Umbilical cord (tissue), 1 donor: ENCODE measurements at regions not wholly inside any gene's neighbourhood (a gene's known extent, or its start where the extent isn't known, plus 50 kb on each side); places are given as distances from the start of the nearest gene placed in this dataset.

Experiments used
- DNase-seq: peaks from one replicate; pipeline ENCODE4 v3.0.0-alpha.2; 2015; ENCODE audit warnings: low spot score

DNA sequence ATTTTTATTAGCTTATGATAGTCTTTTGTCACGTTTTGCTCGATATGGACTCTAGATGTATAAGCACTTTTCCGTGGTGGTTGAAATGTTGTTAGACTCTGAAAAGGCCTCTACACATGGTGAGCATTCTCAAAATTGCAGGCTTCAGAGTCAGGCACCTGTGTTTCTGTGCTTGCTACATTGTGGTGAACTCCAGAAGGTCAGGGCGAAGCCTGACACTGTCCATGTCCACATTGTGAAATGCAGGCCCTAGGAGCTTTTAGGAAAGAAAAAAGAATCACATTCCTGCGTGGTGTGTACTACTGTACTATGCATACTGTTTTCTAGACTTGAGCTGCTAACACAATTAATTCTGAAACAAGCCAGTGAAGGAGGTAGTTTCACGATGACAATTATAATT is 86.3 kb downstream of the HS3ST1 start:
- no peak for DNase-seq

DNA sequence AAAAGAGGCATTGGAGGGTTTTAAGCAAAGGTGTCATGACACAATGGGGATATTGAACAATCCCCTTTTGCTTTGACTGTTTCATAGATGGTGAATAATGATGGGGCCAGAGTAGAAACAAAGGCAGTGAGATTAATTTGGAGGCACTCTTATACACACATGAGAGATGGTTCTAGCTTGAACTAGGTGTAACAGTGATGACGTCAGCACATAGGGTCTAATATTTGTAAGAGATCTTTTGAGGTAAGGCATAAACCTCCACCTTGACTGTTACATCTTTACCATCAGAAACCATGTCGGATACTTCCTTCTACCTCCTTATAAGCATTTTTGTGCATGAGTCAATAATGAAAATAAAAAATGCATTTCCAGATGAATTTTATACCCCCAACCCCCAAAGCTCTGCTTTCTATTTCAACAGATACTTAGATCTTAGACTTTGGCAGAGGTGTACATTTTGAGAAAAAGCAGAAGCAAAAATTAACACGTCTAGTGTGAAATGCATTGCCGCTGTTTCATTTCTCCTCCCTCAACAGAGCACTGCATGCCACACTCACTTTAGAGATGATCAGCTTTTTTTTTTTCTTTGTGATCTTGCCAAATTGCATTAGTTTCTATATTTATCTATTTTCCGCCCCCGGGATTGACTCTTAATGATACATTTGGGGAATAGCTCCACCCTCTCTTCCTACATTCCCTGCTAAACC is 87.2 kb downstream of the HS3ST1 start:
- DNase-seq, result no peak

DNA sequence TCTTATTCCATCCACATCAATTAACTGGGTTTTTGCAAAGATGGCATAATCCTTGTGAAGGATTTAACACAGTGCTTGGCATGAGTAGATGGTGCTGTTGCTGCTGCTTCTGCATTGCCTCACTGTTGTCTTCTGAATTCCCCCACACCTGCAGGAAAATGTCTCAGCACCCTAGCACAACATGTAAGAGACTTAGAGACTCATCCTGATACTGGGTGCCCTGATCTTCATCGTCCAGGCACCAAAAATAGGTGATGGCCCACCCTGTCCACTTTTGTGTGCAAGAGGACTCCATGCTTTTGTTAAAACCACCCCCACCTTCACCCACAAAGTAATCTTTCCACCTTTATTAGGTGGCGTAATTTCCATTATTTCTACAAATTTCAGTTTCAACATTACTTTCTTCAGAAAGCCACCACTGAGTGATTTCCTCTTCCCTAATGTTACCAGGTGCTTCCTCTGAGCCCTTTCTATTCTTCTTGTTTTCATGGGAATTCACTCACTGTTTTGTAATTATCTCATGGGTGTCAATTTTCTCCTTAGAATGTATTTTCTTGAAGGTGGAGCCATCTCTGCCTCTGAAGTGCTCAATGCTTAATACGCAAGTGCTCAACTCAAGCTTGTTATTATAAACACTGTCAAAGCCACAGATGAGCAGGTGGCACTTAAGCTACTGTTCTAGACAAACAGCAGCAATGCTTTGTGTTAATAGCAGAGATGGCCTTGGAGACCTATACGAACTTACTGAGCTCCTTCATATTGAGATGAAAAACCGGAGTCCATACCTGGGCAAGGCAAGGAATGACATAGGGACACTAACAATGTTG is 89.5 kb downstream of the HS3ST1 start:
- DNase-seq, result no peak

- DNase-seq, result no peak
Measured at GRCh38 chr4:11337287-11337686, 91.4 kb downstream of the HS3ST1 start.

DNA sequence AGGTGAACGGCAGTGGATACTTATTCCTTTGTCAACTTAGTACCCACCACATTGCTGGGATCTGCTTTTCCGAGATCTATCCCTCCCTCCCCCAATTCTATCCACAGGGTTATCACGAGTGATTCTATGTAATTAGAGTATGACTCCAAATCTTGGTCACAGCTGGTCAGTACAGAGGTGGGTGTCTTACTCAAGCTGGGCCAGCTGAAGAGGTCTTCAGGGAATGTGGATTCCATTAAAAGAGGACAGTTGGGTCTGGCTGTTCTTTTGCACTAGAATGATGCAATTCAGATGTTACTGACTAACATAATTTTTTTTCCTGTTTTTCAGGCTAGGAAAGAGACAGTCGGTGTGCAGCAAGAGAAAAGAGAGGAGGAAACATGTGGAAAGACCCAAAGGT is 92.3 kb downstream of the HS3ST1 start:
- no peak for DNase-seq

GRCh38 chr4:11334887-11335286 is 93.8 kb downstream of the HS3ST1 start:
- DNase-seq, result no peak

DNA sequence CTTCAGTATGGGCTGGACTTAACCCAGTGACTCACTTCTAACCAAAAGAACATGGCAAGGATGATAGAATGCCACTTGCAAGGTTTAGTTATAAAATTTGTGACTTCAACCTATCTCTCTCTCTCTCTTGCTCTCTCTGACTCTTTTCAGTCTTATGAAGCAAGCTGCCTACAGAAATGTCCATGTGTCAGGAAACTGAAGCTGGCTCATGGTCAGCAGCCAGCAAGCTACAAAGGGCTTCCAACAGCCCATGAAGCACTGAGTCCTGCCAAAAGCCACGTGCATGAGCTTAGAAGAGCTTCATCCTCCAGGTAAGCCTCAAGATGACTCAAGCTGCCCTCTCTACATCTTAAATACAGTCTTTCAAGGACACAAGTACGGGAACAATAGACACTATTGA is 100.3 kb downstream of the HS3ST1 start:
- DNase-seq, result no peak

GRCh38 chr4:11326021-11326420 is 102.7 kb downstream of the HS3ST1 start:
- DNase-seq, result no peak

DNA sequence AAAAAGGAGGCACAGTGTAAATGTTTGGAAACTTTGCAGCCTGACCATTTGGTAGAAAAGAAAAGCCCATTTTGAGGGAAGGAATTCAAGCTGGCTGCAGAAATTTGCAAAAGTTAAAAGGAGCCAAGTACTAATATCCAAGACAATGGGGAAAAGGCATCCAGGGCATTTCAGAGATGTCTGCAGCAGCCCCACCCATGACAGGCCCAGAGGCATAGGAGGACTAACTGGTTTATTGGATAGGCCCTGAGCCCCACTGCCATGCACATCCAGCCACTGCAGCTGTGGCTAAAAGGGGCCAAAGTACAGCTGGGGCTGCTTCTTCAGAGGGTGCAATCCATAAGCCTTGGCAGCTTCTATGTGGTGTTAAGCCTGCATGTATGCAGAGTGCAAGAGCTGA is 104.9 kb downstream of the HS3ST1 start:
- no peak for DNase-seq

- DNase-seq, result no peak
Measured at GRCh38 chr4:11313157-11313943, 115.3 kb downstream of the HS3ST1 start.

- no peak for DNase-seq
Measured at GRCh38 chr4:11312389-11312788, 116.3 kb downstream of the HS3ST1 start.

DNA sequence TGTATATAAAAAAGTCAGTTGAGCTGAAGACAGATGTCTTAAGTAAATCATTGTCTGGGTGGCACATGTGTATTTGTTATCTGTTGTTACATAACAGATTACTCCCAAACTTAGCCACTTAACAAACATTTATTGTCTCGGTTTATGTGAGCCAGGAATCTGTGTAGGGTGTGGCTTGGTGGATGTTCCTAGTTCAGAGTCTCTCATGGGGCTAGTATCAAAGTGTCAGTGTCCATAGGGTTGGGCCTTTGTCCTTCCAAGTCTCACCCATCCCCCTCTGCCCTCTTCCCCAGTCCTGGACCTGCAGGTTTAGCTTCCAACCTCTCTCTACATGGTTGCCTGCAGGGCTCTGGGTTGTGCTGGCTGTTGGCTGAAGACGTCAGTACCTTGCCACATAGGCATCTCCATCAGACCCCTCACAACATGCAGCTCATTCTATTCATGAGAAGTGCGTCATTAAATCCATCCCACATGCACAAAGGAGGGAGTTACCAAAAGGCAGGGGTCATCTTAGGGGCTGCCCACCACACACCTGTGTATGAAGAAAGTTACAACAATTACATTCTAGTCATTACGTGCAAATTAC is 127.5 kb downstream of the HS3ST1 start:
- DNase-seq, result no peak

DNA sequence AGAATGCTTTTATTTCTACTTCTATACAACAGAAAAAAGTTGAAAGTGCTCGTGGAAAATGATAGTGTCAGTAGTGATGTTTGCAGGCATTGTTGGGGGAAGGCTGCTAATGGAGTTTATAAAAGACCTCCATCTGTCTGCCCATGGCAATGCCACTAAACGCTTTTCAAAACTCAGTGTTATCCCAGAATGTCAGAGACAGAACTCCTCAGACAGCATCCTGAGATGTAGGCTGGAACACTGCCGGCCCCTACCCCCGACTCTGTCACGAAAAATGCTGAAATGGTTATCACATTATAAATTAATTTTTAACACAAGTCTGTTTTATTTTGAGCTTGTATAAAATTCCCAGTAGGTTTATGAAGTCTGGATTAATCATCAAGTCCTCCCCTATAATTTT is 128.9 kb downstream of the HS3ST1 start:
- no peak for DNase-seq

GRCh38 chr4:11299016-11299415 is 129.7 kb downstream of the HS3ST1 start:
- no peak for DNase-seq

GRCh38 chr4:11298451-11298850 is 130.2 kb downstream of the HS3ST1 start:
- no peak for DNase-seq

DNA sequence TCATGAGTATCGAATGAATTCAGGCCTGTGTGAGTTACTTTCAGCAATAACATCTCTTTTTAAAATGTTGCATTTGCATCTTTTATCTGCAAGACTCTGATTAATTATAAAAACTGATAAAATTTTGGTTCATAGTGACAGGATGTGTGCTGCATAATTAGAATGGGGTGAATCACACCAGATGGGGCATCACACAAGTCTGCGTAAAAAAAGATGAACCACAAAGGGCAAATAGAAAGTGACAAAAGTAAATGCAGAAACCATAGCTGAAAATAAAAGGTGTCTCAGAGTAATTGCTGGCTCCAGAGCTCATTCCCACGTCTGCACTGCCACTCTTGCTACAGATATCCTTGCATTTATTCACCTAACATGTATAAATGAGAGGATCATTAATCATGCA is 131.1 kb downstream of the HS3ST1 start:
- no peak for DNase-seq

GRCh38 chr4:11297201-11297600 is 131.5 kb downstream of the HS3ST1 start:
- no peak for DNase-seq

DNA sequence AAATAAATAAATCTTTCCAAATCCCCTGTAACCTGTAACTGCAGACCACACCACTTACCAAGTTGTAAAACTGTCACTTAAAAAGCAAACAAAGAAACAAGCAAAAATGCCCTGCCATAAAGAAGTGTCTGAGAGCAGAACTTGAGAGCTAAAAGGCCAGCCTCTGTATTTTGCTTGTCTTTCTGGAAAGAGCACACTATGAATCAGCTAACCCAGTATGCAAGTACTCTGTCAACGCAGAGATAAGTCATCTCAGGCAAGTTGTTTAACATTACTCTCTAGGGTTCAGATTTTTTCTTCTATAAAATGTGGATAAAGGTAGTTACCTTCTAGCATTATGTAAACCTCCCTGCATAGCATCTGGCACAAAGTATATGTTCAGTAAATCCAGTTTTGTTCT is 134.8 kb downstream of the HS3ST1 start:
- peak; percentile 54 for DNase-seq

DNA sequence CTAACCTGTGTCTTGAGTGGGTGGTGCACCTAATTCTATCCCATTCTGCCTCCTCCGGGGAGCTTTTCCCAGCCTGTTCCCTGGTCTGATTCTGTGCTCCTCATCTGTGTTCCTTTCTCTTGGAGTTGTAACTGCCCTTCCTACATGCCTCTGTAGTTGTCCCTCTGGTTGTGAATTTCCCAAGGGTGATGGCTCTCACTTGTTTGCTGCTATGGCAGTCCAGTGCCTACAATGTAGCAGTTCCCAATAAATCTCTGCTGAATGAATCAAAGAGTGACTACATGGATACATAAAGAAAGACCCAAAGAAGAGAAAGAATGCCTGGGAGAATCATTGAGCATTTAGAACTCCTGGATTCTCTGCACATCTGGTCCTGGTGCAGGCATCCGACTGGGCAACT is 141.6 kb downstream of the HS3ST1 start:
- no peak for DNase-seq

GRCh38 chr4:11286533-11286932 is 142.2 kb downstream of the HS3ST1 start:
- DNase-seq, result no peak

GRCh38 chr4:11281720-11282119 is 147.0 kb downstream of the HS3ST1 start:
- no peak for DNase-seq

DNA sequence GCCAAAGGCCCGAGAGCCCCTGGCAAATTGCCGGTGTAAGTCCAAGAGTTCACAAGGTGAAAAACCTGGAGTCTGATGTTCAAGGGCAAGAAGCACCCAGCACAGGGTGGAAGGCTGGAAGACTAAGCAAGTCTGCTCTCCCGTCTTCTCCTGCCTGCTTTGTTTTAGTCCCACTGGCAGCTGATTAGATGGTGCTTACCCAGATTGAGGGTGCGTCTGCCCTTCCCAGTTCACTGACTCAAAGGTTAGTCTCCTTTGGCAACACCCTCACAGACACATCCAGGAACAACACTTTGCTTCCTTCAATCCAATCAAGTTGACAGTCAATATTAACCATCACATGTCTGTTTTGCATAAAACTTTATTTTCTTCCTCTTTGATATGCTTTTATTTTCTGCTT is 157.4 kb downstream of the HS3ST1 start:
- DNase-seq, result no peak
